ENCODE measurements at regions not wholly inside any gene's neighbourhood (a gene's known extent, or its start where the extent isn't known, plus 50 kb on each side); places are given as distances from the start of the nearest gene placed in this dataset.

DNA sequence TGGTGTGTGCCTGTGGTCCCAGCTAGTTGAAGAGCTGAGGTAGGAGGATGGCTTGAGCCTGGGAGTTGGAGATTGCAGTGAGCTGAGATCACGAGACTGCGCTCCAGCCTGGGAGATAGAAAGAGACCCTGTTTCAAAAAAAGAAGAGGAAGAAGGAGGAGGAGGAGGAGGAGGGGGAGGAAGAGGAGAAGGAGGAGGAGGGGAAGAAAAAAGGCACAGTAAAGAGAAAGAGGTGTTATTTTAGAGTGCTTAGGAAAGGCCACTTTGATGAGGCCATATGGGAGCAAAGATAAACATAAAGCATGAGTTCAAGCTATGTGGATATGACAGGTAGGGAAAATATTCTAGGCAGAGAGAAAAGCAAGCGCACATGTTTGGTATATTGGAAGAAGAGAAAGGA is 154.1 kb upstream of the BTG1 start:
- DNase-seq (ENCODE audit: low read depth): no peak

DNA sequence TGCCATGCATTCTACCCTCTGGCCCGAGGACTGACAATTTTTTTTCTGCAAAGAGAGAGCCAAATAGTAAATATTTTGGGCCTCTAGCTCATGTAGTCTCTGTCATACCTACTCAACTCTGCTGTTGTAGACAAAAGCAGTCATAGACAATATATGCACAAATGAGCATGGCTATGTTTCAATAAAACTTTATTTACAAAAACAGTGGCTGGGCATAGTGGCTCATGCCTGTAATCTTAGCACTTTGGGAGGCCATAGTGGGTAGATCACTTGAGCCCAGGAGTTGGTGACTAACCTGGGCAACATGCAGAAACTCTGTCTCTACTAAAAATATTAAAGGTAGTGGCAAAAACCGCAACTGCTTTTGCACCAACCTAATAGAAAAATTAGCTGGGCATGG is 153.7 kb upstream of the BTG1 start:
- no peak for DNase-seq (ENCODE audit: low read depth)

DNA sequence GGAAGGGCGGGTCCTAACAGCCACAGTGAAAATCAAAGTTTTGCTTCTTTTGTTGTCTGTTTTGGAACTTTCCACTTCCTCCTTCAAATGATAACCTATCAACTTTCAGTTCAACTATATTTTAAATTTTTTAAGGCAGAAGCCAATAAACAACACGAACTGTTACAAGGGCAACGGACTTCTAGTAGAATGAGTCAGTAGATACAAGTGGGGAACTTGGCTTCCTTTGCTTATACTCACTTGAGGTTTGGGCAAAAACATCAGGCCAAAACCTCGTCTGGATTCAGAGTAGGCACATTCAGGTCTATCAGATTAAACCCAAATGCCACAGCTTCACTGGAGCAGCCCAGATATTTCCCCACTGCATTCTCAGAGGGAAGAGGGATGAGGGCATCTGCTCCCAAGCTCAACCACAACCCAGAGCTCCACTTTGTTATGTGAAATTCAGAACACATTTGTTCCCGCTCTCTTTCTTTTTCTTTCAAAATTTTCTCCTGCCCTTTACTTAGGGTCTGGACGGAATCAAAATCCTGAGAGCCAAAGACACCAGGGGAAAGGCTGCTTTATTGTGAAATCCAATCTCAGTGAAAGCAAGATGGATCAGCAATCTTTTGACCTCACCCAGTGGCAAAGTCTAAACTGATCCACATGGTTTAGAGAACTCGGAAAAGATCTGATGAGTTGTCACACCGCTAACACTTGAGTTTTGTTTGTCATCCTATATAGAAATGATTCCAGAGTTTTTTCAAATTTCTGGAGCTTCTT is 152.5 kb upstream of the BTG1 start:
- no peak for DNase-seq (ENCODE audit: low read depth)

DNA sequence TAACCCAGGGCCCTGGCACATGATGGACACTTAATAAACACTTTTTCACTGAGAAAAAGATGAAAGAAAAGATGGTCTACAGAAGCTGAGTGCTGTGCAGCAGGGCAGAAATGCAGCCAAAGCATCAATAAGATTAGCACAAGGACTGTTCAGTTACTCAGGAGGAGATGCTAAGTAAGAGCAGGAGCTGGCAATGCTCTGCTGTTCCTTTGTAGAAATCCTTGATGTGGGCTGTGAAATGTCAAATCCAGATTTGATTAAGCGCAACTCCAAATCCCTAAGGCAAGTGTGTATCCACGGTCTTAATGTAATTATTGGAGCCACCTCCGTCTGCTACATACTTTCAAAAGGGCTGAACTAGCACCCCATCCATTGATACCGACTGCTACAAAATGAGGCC is 151.8 kb upstream of the BTG1 start:
- DNase-seq (ENCODE audit: low read depth): no peak

DNA sequence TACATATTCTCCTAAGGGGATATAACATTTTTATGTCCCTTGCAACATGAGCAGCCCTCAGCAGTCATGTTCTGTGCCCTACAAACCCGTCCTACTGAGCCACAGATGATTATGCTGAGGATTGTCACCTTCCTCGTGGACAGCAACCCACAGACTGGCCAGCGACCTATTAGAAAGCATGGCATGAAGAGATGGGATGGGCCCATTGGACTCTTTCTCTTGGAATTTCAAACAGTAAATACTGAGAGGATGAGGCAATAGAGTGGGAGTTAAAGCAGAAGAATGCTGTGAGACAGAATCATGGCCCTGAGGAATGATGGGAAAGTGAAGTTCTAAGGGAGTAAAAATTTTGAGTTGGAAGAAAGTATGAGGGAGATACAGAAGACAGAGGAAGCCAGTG is 149.9 kb upstream of the BTG1 start:
- DNase-seq (ENCODE audit: low read depth): no peak

DNA sequence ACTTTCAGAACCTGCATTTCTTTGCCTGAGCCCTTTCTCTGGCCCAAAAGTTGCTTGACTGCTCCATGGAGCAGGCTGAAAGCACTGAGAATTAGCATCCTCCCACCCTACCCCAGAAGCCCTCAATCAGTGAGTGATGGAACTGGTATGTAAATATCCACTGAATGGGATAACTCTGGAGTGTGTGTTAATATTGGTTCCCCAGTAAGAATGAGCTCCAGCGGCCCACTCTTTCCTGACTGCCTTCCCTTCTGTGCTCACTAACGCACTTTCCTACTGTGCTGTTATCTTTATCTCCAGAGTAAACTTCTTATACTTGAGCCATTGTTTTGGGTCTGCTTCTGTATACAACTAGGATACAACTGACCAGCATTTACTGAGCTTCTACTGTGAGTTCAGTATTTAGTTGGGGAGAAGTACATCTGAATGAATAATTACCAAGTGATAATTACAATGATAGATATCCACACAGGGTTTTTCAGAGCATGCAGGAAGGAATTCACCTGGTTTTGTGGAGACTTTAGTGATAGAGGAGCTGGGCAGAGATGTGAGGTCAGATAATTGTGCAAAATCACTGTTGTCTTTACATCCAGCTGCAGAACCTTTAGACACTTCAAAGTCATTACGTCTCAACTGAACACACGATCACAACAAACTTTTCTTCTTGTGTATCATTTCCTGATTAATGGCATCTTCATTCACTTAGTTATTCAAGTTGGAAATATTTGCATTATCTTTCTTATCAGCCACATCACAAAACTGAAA is 149.2 kb upstream of the BTG1 start:
- DNase-seq (ENCODE audit: low read depth): no peak

DNA sequence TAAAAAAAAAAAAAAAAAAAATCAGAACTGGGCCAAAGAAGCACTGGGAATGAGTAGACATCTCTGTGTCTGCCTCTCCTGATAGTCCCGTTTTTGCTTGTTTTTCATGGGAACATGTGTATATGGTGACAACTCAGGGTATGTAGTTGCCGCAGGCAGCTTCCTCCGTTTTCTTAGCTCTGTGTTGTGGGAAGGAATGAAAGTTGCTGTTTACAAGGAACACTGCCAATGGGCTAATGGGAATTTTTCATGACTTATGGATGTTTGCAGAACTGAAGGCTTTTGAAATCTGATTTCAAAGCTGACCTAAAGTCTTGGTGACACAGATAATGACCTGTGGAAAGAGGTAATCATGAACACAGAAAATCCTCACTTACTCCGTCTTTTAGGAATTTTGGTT is 146.4 kb upstream of the BTG1 start:
- no peak for DNase-seq (ENCODE audit: low read depth)

DNA sequence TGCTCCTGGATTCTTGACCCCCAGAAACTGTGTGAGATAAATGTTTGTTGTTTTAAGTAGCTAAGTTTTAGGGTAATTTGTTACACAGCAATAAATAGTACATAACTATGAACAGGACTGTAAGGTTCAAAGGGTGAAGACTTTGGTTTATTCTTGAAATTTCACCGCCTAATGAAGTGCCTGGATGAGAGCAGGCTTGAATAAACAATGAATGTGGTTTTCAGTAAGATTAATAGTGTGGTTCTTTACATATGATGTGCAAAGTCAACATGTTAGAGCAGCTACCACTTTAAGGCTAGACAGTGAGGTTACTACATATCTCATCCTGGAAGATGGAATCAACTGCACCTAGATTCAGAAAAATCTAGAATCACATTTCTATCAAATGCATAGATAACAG is 145.2 kb upstream of the BTG1 start:
- DNase-seq (ENCODE audit: low read depth): no peak

DNA sequence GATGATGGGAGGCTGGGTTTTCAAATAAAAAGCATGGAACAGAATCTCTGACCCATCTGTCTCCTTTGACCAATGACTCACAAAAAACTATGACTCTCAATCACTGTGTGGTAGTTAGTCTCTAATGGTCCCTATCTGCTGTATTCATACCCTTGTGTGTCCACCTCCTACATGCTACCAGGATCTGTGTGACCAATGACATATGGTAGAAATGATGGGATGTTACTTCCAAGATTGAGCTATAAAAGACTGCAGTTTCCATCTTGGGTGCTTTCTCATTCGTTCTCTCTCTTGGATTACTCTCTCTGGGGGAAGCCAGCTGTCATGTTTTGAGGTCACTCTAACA is 144.7 kb upstream of the BTG1 start:
- no peak for DNase-seq (ENCODE audit: low read depth)

DNA sequence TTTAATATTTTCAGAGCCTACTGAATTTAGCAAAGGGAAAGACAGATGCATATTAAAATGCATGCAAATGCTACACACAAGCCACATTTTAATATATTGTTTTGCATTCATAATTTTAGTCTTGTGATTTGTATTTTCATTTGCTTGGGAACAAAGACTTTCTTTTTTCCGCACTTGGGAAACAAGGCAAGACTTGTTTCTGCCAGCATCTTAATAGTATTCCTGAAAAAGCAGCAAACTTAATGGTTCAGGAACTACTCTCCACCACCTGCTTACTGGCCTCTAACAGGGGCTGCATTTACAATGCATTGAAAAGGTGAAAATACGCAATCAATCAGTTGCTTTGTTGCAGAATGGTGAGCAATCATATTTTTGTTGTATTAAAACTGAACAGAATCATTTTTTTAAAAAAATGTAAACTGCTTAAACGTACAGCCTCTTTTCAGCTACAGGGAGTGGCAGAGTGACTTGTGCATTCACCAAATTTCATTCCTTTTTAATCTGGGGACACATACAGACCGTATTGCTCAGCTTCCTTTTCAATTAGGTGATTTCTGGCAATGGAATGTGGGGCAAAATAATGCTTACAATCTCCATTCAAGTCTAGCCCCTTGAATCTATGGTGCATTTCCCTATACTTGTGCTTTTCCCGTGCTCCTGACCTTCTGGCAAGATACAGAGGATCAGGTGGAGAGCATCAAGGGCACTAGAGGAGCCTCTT is 144.1 kb upstream of the BTG1 start:
- no peak for DNase-seq (ENCODE audit: low read depth)

DNA sequence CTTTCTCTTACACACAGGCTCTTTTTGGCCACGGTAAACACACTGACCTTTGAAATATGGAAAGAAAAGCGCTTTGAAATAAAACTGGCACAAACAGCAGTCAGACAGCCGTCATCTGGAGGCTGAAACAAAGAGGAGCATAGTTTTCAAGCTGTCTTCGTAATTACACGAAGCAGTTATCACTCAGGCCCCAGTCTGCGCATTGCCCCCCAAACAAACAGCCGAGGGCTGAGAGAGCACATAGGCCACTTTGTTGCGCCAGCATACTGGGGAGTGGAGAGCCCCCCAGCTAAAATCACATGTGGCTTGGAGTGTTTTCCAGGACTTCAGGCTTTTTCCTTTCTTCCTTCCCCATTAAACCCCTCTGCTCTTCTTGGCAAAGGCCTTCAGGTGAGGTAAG is 142.9 kb upstream of the BTG1 start:
- DNase-seq (ENCODE audit: low read depth): no peak

DNA sequence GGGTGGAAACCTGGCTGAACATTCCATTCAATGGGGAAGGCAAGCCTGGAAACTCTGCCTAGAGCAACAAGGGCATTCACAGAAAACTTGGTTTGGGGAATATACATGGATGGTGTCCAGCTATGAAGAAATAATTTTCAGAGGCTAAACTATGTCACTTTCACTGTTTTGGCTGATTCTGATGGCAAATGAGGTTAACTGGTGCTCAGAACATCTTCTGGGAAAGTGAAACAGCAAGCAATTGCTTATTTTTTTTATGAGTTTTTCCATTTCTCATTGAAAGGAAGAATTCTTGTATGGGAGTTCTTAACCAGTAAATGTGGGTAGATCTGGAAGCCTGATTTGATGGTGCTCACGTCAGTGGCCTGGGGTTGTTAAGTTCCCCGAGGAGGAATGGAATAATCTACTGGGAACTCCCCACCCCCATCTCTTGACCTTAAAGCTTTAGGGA is 132.8 kb upstream of the BTG1 start:
- no peak for DNase-seq (ENCODE audit: low read depth)

DNA sequence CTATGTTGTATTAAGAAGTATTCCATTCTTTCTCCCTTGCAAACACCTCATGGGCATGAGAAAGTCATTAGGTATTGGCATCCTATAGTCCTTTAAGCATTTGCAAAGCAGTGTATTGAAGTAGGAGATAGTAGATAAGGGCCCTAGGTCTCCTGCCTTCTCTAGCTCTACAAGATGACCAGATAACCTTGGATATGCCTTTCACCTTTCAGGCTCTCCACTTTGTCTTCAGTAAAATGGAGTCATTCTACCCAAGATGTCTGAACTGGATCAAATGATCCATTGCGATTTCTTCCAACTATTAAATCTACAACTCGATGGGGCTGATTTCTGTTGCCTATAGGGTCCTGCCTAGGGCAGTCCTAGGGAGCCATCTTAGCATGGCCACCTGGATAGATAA is 132.1 kb upstream of the BTG1 start:
- no peak for DNase-seq (ENCODE audit: low read depth)

DNA sequence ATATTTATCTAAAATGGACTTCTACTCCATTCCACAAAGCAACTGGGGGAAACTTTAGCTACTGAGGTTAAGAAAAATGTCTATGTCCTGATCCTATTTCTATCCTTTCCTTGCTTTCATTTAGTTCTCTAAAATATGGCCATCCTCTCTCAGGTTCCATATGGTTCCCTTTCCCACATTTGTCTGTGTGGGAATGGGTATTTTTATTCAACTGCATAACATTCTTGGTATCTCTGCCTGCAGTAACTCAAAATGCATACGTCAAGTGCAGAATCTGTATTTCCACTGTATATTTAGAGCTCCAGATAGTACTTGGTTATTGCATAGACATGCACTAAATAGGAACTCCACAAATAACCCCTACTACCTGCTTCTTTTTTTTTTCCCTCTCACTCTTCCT is 130.6 kb upstream of the BTG1 start:
- DNase-seq (ENCODE audit: low read depth): no peak

DNA sequence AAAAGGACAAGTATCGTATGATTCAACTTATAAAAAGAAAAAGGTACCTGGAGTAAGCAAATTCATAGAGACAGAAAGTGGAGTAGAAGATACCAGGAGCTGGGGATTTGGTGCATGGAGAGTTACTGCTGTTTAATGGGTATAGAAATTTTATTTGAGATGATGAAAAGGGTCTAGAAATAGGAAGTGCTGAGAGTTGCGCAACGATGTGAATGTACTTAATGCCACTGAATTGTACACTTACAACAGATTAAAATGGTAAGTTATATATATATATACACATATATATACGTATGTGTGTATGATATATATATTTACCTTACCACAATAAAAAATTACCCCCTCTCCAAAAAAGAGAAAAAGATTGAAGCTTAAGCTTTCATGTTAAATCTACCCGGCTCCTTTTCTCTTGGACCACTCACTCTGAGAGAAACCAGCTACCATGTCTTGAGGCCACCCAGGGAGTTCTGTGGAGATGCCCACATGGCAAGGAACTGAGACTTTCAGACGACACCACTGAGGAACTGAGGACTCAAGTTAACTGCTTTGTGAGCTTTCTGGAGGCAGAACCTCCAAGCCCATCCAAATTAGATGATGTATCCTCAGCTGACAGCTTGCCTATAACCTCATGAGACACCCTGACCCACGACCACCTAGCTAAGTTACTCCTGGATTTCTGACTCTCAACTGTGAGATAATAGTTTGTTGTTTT is 130.0 kb upstream of the BTG1 start:
- DNase-seq (ENCODE audit: low read depth): no peak

DNA sequence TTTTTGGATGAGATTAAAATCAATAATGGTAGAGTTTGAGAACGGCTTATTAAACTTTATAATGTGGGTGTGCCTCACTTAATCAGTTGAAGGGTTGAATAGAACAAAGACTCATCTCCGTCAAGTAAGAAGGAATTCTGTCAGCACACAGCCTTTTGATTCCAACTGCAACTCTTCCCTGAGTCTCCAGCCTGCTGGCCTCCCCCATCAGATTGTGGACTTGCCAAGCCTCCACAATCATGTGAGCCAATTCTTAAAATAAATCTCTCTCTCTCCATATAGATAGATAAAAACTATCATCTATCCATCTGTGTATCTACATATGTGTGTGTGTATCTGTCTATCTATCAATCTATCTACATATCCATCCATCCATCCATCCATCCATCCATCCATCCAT is 127.4 kb upstream of the BTG1 start:
- no peak for DNase-seq (ENCODE audit: low read depth)

DNA sequence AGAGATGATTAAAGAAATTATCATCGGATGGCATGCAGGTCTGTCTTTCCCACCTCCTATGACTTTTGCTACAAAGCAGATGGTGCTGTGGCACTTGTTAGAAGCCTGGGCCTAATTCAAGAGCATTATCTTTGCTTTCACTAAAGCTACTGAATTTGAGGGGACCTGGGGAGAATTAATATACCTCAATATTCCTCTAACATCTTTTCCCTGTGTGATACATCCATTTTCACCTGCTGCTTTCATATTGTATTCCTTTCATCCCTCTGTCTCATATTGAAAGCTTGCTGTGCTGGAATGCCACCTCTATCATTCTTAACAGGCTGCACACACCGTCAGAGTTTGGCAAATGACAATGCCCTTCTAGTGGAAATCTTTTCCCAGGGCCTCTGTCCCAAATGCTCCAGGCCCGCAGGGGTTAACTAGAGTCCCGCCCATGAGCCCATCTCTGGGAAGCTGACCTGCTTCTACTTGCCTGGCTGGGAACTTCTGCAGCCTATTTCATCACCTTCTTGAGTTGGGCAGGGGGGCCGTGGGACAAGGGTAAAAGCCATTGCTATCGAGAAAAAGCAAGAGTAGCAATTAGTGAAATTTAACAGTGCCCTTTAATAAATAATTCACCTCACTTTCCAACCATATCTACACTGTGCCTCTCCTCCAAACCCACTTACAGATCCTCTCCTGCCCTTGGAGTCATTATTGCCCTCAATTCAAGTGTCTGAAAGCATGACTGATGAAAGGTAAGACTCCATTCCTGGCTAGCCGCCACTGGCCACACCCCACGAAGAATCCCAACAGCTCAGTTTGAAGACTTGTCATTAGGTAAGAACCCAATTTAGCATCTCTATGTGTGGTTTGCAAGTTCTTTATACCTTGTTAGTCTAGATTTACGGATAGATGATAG is 126.7 kb upstream of the BTG1 start:
- DNase-seq (ENCODE audit: low read depth): no peak

DNA sequence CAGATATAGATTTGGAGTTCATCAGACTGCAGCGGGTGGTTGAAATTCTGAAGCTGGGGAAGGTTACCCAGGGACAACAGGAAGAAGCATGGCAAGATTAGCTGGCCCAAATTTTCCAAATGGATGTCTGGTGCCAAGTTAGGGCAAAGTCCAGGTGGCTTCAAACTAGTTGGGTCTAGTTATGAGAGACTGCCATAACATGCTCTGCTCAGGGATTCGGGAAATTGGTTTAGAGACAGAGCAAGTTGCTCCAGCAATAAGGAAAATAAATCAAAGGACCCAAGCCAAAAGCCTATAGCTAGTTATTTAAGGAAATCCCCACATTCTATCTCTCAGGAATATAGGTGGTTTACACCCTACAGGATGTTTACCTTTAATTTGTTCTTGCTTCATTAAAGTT is 125.7 kb upstream of the BTG1 start:
- DNase-seq (ENCODE audit: low read depth): no peak

DNA sequence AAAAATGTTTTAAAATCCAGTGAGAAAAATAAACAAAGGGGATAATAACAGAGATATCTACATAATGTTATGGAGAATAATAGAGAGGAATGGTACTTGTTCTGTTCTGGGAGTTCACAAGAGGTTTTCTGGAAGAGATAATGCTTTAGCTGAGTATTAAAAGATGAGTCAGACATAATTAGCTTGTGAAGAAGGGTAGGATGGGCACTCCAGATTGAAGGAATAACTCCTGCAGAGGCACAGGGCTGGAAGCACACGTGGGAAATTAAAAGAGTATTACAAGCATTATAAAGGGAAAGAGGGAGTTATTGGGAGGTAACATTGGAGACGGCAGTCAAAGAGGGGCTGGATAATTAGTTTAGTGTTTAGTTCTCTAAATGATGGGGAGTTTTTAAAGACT is 124.9 kb upstream of the BTG1 start:
- no peak for DNase-seq (ENCODE audit: low read depth)

DNA sequence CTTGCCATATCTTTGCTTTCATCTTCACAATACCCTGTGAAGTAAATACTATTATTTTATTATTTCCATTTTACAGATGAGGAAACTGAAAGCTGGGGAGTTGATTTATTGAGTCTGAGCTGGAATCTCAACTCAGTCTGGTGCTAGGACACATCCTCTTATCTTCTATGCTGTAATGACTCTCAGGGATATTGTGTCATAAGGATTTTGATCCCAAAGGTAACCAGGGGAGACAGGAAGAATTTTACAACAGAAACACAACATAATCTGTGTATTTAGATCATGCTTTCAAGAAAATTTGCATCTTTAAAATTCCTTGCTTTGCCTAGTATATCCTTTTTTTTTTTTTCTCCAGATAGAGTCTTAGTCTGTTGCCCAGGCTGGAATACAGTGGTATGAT is 123.3 kb upstream of the BTG1 start:
- DNase-seq (ENCODE audit: low read depth): no peak

DNA sequence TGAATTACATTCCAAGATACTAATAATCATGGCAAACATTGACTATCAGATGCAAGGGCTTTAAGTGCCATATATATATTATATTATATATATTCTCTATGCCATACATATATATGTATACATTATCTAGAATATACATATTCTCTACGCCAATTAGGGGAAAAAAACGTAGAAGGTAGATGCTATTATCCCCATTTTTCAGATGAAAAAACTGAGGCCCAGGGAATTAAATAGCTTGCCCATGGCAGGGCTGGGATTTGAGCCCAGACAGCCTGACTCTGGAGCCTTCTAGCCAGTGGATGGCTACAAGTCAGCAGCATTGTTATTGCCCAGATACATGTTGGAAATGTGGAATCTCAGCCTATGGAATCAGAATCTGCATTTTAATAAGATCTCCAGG is 116.0 kb upstream of the BTG1 start:
- no peak for DNase-seq (ENCODE audit: low read depth)

DNA sequence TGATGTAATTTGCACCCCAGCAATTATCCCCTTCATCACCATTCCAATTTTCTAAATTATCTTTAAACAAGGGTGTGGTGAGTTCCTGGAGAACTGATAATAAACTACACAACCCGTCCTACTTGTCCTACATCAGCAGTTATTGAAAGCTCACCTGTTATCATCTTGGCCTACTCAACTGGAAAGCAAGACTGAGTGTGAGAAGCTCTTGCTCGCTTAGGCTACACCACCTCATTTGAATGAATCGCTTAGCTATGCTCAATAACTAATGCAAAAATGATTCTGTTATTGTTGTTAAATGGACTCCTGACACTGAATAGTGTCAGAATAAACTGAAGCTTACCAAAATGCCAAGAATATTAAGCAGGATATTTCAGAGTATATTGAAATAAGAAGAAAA is 115.4 kb upstream of the BTG1 start:
- no peak for DNase-seq (ENCODE audit: low read depth)
